Ovary (tissue), 7 donors: ENCODE measurements at regions not wholly inside any gene's neighbourhood (a gene's known extent, or its start where the extent isn't known, plus 50 kb on each side); places are given as distances from the start of the nearest gene placed in this dataset.
"Not testable (repeated sequence)": the region's sequence is repeated elsewhere in the genome, so short reads cannot be mapped to it uniquely, and the experiment has no call there.

Source experiments
- DNase-seq, 5 donors: peaks; one replicate each; pipeline ENCODE4 v3.0.0-alpha.2; 2019 to 2020
- H3K27ac ChIP-seq, 2 donors: fragments of 200-600 bp; one replicate each; pipeline versions ENCODE4 v1.5.1 to v1.8.0; 2019 to 2022
- H3K27me3 ChIP-seq: fragments of 200-600 bp; one replicate; pipeline ENCODE4 v1.8.0; 2022
- H3K36me3 ChIP-seq: fragments of 200-600 bp; sonication (generic); one replicate; pipeline ENCODE4 v1.5.1; 2019
- H3K4me1 ChIP-seq: one replicate; pipeline ENCODE4 v1.8.1; 2013; ENCODE audit warnings: mild to moderate bottlenecking, moderate library complexity; ENCODE audit not compliant: insufficient read depth
- H3K4me3 ChIP-seq: fragments of 200-600 bp; sonication (generic); one replicate; pipeline ENCODE4 v1.5.1; 2017
- H3K9me3 ChIP-seq, 2 donors: fragments of 200-600 bp in 1 of 2; sonication (generic) in 1 of 2; one replicate each; pipeline versions ENCODE4 v1.5.1 to v1.8.1; 2013 to 2019; ENCODE audit warnings: mild to moderate bottlenecking in 1 of 2, moderate library complexity in 1 of 2
- EP300 ChIP-seq: sonication (generic); formaldehyde crosslinking; IDR thresholded peaks from one replicate; pipeline ENCODE4 v1.6.1; 2017; ENCODE audit warnings: antibody characterized with exemption
- POLR2A ChIP-seq: fragments of 450-650 bp; IDR thresholded peaks from one replicate; pipeline ENCODE4 v1.6.1; 2017; ENCODE audit warnings: antibody characterized with exemption, mild to moderate bottlenecking, moderate library complexity
- WGBS, 3 donors: extraction: QIAGEN DNeasy Blood & Tissue Kit in 1 of 3; methylation state at CpG; one replicate each; pipeline versions ENCODE4 v1.1.5 to v1.1.7; 2013 to 2017; 5-methylcytosine and 5-hydroxymethylcytosine counted together
- intact Hi-C, 4 donors: fragments of 100-400 bp; cut with DNase I; formaldehyde crosslinking; loops; one replicate each; pipeline versions ENCODE4 v1.11.0 to v1.15.1; 2022 to 2023
- TF ChIP-seq, protein P1 (sequence below), 3 donors: fragments of 450-650 bp in 2 of 3; fragments of 200-600 bp in 1 of 3; IDR thresholded peaks; one replicate each; pipeline versions ENCODE4 v1.5.1 to v1.8.0; 2016 to 2022; ENCODE audit warnings: antibody characterized with exemption in 3 of 3, mild to moderate bottlenecking in 1 of 3
- donor health status: DM: no; HTN: no; CAD: no; lungs with moderate emphysema.
- donor health status: DM: no; HTN: no; CAD: no.
- donor health status: Bipolar disorder and iron deficiency.
- donor health status: DM: no; HTN: no; CAD: no.
- donor health status: DM: yes; HTN: yes; CAD: no.

DNA sequence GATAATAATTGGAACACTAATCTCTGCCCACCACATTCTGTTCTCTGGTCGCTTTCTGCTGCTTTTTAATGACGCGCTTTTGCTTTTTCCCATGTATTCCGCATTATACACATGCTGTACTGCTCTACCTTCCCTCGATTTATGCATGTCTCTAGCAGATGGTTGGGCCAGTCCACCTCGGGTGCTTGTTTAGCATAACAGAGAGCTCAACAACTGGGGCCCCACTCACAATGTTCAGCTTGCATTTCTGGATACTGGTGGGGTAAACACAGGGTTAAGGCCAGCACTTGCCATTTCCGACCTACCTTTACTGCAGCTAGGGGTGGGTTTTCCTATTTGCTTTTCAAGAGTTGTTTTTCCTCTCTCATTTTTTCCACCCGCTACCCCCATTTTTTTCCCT lies 255.8 kb downstream of the SOX3 start:
- H3K27me3 ChIP-seq = no peaks in the 10 kb centered on the region
- H3K4me3 ChIP-seq = no peak overlapping the region
- intact Hi-C loops = no loop called here
- no peaks in the 10 kb centered on the region for H3K9me3 ChIP-seq
- DNase-seq = no peak
- WGBS, 3 donors = 48 to 58% (median 50%) methylated on average over 8 of the region's 8 CpGs
- H3K4me1 ChIP-seq = no peaks in the 10 kb centered on the region
- TF ChIP-seq EP300 = no peak
- TF ChIP-seq, protein P1, sequence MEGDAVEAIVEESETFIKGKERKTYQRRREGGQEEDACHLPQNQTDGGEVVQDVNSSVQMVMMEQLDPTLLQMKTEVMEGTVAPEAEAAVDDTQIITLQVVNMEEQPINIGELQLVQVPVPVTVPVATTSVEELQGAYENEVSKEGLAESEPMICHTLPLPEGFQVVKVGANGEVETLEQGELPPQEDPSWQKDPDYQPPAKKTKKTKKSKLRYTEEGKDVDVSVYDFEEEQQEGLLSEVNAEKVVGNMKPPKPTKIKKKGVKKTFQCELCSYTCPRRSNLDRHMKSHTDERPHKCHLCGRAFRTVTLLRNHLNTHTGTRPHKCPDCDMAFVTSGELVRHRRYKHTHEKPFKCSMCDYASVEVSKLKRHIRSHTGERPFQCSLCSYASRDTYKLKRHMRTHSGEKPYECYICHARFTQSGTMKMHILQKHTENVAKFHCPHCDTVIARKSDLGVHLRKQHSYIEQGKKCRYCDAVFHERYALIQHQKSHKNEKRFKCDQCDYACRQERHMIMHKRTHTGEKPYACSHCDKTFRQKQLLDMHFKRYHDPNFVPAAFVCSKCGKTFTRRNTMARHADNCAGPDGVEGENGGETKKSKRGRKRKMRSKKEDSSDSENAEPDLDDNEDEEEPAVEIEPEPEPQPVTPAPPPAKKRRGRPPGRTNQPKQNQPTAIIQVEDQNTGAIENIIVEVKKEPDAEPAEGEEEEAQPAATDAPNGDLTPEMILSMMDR (IDR thresholded peaks at IDR 0.05) = no peak
- TF ChIP-seq POLR2A = no peak
- H3K36me3 ChIP-seq = no peaks in the 10 kb centered on the region
- no peak overlapping the region for H3K27ac ChIP-seq

DNA sequence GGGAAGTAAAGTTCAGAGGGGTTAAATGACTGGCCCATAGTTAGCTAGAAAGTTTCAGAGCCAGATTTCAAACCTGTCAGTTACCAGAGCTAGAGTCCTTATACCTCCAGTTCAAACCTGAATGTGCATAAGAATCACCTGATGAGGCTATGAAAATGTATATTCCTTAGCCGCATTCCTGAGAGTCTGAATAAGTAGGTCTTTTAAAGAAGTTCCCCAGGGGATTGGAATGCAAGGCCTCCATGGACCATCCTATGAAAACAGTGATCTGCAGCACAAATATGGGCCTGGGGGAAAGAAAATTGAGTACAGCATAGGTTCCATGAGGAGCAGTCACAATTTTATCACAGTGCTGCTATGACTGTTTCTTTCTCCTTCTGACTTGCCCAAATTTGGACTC lies 263.9 kb upstream of the CXorf66 start:
- no peaks in the 10 kb centered on the region for H3K36me3 ChIP-seq
- intact Hi-C loops = no loop called here
- WGBS, 3 donors = 21 to 53% (median 53%) methylated on average over 1 of the region's 1 CpG
- H3K4me1 ChIP-seq = no peaks in the 10 kb centered on the region
- DNase-seq = no peak
- TF ChIP-seq POLR2A (no peak), EP300 (no peak)
- TF ChIP-seq, protein P1 (IDR thresholded peaks at IDR 0.05) = no peak
- H3K27me3 ChIP-seq = no peaks in the 10 kb centered on the region
- no peaks in the 10 kb centered on the region for H3K9me3 ChIP-seq
- no peak overlapping the region for H3K27ac ChIP-seq
- no peak overlapping the region for H3K4me3 ChIP-seq

DNA sequence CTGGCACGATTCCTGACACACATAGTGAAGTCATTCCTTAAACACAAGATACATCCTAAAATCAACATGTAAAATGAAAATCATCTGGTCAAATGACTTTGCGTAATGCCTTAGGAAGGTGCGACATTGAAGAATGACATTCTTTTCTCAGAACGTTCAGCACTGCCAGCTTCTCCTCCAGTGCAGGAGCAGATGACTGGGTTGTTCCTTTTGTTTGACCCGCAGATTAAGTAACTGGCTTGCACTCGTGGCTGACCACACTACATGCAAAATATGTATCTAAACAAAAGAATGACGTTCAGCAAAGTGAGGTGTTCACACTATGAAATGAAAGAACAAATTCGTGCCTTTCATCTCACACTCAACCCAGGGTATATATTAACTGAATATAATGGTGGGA lies 260.7 kb upstream of the CXorf66 start:
- H3K36me3 ChIP-seq, DNase-seq, H3K27ac ChIP-seq, H3K9me3 ChIP-seq, H3K27me3 ChIP-seq, intact Hi-C loops, H3K4me1 ChIP-seq, H3K4me3 ChIP-seq: not testable (repeated sequence)
- 51 to 65% (median 58%) methylated on average over 8 of the region's 8 CpGs for WGBS, 3 donors

DNA sequence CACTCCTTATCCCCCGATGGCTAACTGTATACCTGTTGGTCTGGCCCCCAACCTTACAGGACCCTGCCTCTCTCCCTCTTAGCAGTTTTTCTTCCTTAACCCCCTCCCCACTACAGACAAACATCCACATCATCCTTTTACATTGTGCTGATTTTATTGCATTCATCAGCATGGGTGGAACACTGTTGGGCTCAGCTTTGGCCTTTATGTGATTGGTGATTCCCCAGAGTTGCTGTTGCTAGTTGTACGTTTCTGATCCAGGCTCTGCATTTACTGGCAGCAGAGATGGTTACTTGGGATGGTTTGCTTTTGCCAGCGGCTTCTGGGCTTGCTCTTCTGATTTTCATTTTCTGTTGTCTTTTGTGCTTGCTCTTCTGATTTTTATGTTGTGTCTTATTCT lies 250.6 kb upstream of the CXorf66 start:
- DNase-seq, H3K36me3 ChIP-seq, H3K27me3 ChIP-seq, H3K9me3 ChIP-seq, H3K27ac ChIP-seq, H3K4me1 ChIP-seq, intact Hi-C loops, H3K4me3 ChIP-seq: not testable (repeated sequence)
- 38 to 66% (median 43%) methylated on average over 2 of the region's 3 CpGs for WGBS, 3 donors

DNA sequence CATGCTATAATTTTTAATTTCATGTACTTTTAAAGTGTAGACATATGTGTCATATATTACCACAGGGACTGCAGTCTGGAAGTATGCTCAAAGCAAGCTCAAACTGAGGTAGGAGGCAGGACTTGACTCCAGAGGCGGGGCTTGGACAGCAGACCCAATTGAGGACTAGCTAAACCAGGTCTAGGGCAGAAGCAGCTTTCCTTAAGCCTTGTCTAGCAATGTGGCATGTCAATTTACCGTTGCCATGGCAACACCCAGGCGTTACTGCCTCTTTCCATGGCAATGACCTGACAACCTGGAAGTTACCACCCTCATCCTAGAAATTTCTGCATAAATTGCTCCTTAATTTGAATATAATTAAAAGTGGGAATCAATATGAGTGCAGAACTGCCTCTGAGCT lies 249.2 kb upstream of the CXorf66 start:
- WGBS, 3 donors = 14 to 42% (median 32%) methylated on average over 2 of the region's 3 CpGs
- H3K36me3 ChIP-seq, intact Hi-C loops, H3K27ac ChIP-seq, DNase-seq, H3K4me3 ChIP-seq, H3K27me3 ChIP-seq, H3K9me3 ChIP-seq, H3K4me1 ChIP-seq: not testable (repeated sequence)

DNA sequence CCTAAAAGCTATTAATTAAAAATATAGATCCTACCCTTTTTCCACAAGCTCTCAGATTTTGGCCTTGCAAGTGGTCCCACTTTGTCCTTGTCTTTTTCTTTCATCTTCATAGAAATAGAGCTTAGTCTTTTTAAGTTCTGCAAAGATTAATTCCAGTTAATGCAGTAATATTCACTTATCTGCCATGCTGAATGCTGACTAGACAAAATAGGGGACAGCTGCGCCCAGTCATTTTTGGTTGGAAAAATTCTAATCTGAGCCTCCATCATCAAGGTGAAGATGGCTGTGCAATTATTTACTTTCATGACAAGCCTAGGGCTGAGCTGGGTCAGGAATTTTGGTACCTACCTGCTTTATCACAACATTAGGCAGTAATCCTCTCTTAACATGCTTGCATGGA lies 241.3 kb upstream of the CXorf66 start:
- 94 to 97% (median 97%) methylated on average over 1 of the region's 1 CpG for WGBS, 3 donors
- no peak for TF ChIP-seq EP300
- TF ChIP-seq, protein P1 (IDR thresholded peaks at IDR 0.05) = no peak
- TF ChIP-seq POLR2A = no peak
- no peaks in the 10 kb centered on the region for H3K9me3 ChIP-seq
- no peak for DNase-seq
- intact Hi-C loops = no loop called here
- H3K36me3 ChIP-seq = no peaks in the 10 kb centered on the region
- no peaks in the 10 kb centered on the region for H3K4me1 ChIP-seq
- no peaks in the 10 kb centered on the region for H3K27me3 ChIP-seq
- H3K4me3 ChIP-seq = no peak overlapping the region
- no peak overlapping the region for H3K27ac ChIP-seq
